ENCODE measurements at regions not wholly inside any gene's neighbourhood (a gene's known extent, or its start where the extent isn't known, plus 50 kb on each side); places are given as distances from the start of the nearest gene placed in this dataset.

DNA sequence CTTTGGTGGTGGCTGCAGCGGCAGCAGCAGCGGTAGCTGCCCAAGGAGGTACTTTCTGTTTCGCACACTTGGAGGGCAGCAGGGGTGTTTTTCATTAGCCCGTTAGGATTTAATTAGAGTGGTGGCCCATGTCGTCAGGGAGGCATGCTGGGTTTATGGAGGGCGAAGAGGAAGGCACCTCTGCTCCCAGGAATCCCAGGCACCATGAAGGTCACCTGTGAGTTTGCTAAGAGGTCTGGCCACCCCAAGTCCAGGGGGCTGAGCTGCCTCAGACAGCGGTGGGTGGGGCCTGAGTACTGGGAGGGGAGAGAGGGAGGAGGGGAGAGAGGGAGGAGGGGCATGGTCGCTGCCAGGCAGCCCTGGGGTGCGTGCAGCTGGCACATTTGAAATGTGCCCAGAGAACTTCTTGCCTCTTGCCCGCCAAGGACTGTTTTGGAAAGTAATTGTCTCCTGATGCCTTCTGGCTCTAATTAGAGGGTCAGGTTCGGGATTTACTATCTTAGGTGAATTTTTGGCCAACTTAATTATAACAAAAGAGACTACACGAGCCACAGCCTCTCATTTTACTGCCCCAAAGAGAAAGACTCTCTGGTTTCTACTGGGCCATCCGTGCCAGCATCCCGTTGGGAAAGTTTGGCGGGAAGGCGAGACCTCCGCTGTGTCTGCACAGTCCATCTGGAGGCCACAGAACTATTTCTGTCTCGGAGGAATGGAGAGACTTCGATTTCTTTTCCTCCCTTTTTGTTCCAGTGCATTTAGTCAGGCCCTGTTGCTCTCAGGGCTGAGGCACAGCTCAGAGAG is 62.0 kb downstream of the GLI2 start (continued):
- TF ChIP-seq, protein P1, sequence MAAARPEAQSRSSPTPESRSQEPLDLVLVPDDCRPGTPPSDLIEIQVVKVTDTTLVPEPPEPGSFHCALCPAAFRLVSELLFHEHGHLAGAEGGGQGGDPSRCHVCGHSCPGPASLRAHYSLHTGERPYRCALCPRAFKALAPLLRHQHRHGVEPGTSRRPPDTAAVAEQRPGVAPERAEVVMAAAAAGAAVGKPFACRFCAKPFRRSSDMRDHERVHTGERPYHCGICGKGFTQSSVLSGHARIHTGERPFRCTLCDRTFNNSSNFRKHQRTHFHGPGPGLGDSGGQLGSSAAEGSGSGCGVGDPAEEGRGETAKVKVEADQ (CRISPR knock-in tag; IDR thresholded peaks at IDR 0.05; ENCODE audit: borderline replicate concordance) = no peak
- no peak for TF ChIP-seq ZNF746 (CRISPR knock-in tag; IDR thresholded peaks at IDR 0.05)
- TF ChIP-seq RARA (CRISPR knock-in tag; IDR thresholded peaks at IDR 0.05) = no peak
- TF ChIP-seq, protein P2, sequence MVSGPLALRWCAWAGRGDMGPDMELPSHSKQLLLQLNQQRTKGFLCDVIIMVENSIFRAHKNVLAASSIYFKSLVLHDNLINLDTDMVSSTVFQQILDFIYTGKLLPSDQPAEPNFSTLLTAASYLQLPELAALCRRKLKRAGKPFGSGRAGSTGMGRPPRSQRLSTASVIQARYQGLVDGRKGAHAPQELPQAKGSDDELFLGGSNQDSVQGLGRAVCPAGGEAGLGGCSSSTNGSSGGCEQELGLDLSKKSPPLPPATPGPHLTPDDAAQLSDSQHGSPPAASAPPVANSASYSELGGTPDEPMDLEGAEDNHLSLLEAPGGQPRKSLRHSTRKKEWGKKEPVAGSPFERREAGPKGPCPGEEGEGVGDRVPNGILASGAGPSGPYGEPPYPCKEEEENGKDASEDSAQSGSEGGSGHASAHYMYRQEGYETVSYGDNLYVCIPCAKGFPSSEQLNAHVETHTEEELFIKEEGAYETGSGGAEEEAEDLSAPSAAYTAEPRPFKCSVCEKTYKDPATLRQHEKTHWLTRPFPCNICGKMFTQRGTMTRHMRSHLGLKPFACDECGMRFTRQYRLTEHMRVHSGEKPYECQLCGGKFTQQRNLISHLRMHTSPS (CRISPR knock-in tag; IDR thresholded peaks at IDR 0.05; ENCODE audit: low read depth) = no peak
- TF ChIP-seq ARNTL (CRISPR knock-in tag; IDR thresholded peaks at IDR 0.05) = no peak

DNA sequence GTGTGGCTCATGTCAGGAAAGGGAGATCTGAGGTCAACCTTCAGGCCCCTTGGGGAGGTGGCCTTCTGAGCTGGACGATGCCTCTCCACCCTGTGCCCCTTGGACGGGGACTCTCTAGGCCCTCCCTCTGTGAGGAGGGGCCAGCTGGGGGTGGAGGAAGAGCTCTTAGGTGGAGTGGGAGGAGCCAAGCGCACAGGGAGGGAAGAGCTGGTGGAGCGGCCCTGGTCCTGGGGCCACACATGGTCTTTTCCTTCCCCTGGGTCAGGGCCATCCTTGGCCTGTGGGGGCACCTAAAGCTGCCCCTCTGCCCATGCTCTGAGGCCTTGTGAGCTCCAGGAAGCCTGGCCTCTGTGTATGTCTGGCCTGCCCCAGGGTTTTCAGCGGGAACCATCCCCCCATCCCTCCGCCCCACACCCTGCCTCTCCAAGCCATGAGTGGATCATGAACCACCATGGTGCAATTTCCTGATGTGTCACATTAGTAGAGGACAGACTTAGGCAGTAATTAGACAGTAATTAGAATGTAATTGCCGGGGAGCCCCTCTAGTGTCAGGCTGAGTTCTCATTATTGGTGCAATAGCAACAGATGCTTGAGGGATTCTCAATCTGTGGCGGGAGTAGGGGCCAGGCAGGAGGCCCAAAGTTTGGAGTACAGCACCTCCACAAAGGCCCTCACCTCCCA is 63.0 kb downstream of the GLI2 start:
- Histone ChIP-seq H3K9me3 (ENCODE audit: low read length) (no peaks in the 10 kb centered on the region), H3K27me3 (ENCODE audit: control insufficient read depth in 1 of 2, insufficient read depth in 2 of 2, low read length in 2 of 2) (peaks cover 8 to 63% of the 10 kb centered on the region in 2 experiments; a peak in 3 of 5 replicates), H3K27ac (ENCODE audit: extremely low read length, insufficient read depth, low read length) (no peak overlapping the region), H3K4me3 (replicated peaks in 1 of 3; ENCODE audit: insufficient read depth in 1 of 3, low read depth in 2 of 3, low read length in 3 of 3) (no peak overlapping the region), H2AFZ (ENCODE audit: low read length) (no peak overlapping the region), H3K4me1 (ENCODE audit: insufficient read depth, low read length) (no peaks in the 10 kb centered on the region), H3K36me3 (replicated peaks in 1 of 2; ENCODE audit: control insufficient read depth in 1 of 2, insufficient read depth in 2 of 2, low read length in 2 of 2) (no peaks in the 10 kb centered on the region), H3K4me2 (ENCODE audit: low read depth, low read length) (no peak overlapping the region), H3K9ac (ENCODE audit: insufficient read depth, low read depth, low read length) (no peak overlapping the region), H4K20me1 (ENCODE audit: insufficient read depth, low read length) (no peaks in the 10 kb centered on the region), H3K79me2 (ENCODE audit: insufficient read depth, low read length) (no peaks in the 10 kb centered on the region)
- CTCF ChIA-PET (ENCODE audit: low intra/inter-chr PET ratio, low total read pairs) = no interaction called here
- no TSS peak for BruUV-seq (replicated peaks)
- intact Hi-C loops (cut with micrococcal nuclease; ENCODE audit: unreplicated experiment) = no loop called here
- POLR2A ChIA-PET = no interaction called here
- ATAC-seq = no peak
- in situ Hi-C loops (cut with HindIII; ENCODE audit: extremely low pct_ligation_motif_present, low pct_unique_long_range_greater_than_20kb) = no loop called here
- no peak for DNase-seq (ENCODE audit: low spot score)
- no peak for FAIRE-seq
- WGBS (ENCODE audit: low lambda C conversion rate) = 29% methylated on average over 7 of the region's 8 CpGs
- TF ChIP-seq FOXC1 (CRISPR knock-in tag; IDR thresholded peaks at IDR 0.05; ENCODE audit: borderline replicate concordance) (no peak), ZNF850 (CRISPR knock-in tag; conservative IDR thresholded peaks at IDR 0.05) (no peak), ZNF337 (CRISPR knock-in tag; IDR thresholded peaks at IDR 0.05; ENCODE audit: borderline replicate concordance, low read depth) (no peak), SNAPC2 (CRISPR knock-in tag; IDR thresholded peaks at IDR 0.05) (no peak)
- TF ChIP-seq, protein P3, sequence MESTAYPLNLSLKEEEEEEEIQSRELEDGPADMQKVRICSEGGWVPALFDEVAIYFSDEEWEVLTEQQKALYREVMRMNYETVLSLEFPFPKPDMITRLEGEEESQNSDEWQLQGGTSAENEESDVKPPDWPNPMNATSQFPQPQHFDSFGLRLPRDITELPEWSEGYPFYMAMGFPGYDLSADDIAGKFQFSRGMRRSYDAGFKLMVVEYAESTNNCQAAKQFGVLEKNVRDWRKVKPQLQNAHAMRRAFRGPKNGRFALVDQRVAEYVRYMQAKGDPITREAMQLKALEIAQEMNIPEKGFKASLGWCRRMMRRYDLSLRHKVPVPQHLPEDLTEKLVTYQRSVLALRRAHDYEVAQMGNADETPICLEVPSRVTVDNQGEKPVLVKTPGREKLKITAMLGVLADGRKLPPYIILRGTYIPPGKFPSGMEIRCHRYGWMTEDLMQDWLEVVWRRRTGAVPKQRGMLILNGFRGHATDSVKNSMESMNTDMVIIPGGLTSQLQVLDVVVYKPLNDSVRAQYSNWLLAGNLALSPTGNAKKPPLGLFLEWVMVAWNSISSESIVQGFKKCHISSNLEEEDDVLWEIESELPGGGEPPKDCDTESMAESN (CRISPR knock-in tag; conservative IDR thresholded peaks at IDR 0.05) = no peak
- TF ChIP-seq, protein P4, sequence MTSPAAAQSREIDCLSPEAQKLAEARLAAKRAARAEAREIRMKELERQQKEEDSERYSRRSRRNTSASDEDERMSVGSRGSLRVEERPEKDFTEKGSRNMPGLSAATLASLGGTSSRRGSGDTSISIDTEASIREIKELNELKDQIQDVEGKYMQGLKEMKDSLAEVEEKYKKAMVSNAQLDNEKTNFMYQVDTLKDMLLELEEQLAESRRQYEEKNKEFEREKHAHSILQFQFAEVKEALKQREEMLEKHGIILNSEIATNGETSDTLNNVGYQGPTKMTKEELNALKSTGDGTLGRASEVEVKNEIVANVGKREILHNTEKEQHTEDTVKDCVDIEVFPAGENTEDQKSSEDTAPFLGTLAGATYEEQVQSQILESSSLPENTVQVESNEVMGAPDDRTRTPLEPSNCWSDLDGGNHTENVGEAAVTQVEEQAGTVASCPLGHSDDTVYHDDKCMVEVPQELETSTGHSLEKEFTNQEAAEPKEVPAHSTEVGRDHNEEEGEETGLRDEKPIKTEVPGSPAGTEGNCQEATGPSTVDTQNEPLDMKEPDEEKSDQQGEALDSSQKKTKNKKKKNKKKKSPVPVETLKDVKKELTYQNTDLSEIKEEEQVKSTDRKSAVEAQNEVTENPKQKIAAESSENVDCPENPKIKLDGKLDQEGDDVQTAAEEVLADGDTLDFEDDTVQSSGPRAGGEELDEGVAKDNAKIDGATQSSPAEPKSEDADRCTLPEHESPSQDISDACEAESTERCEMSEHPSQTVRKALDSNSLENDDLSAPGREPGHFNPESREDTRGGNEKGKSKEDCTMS (CRISPR knock-in tag; conservative IDR thresholded peaks at IDR 0.05) = no peak

Measured in HepG2 (cell line).